Hepatocyte (in vitro differentiated cells): ENCODE measurements at regions not wholly inside any gene's neighbourhood (a gene's known extent, or its start where the extent isn't known, plus 50 kb on each side); places are given as distances from the start of the nearest gene placed in this dataset.
A peak's percentile ranks its signal among the peaks of the same experiment; 100 is the strongest.

Experiments used
- DNase-seq: peaks from one replicate; pipeline ENCODE4 v3.0.0-alpha.2; 2016; ENCODE audit warnings: low spot score
- H2AFZ ChIP-seq: fragments of 200-600 bp; sonication (generic); 2 replicates; pipeline ENCODE4 v1.6.0; 2016; ENCODE audit warnings: antibody characterized with exemption, mild to moderate bottlenecking
- H3K27ac ChIP-seq: fragments of 200-600 bp; sonication (generic); 2 replicates; pipeline ENCODE4 v1.5.1; 2016; ENCODE audit warnings: mild to moderate bottlenecking
- H3K27me3 ChIP-seq: fragments of 200-600 bp; sonication (generic); 2 replicates; pipeline ENCODE4 v1.6.1; 2016
- H3K36me3 ChIP-seq: fragments of 200-600 bp; sonication (generic); replicated peaks from 2 replicates; pipeline ENCODE4 v1.5.1; 2016; ENCODE audit warnings: low read depth; ENCODE audit not compliant: insufficient read depth
- H3K4me1 ChIP-seq: fragments of 200-600 bp; sonication (generic); 2 replicates; pipeline ENCODE4 v1.5.1; 2016; ENCODE audit warnings: mild to moderate bottlenecking, moderate library complexity; ENCODE audit not compliant: insufficient read depth
- H3K4me2 ChIP-seq: fragments of 200-600 bp; sonication (generic); 2 replicates; pipeline ENCODE4 v1.6.0; 2016
- H3K4me3 ChIP-seq: fragments of 200-600 bp; sonication (generic); 2 replicates; pipeline ENCODE4 v1.5.1; 2016; ENCODE audit warnings: mild to moderate bottlenecking
- H3K79me2 ChIP-seq: fragments of 200-600 bp; sonication (generic); 2 replicates; pipeline ENCODE4 v1.6.0; 2017; ENCODE audit warnings: mild to moderate bottlenecking
- H3K9me2 ChIP-seq: fragments of 200-600 bp; sonication (generic); replicated peaks from 2 replicates; pipeline ENCODE4 v1.6.0; 2017; ENCODE audit warnings: mild to moderate bottlenecking; ENCODE audit not compliant: insufficient read depth
- H3K9me3 ChIP-seq: fragments of 200-600 bp; sonication (generic); 2 replicates; pipeline ENCODE4 v1.5.1; 2016; ENCODE audit warnings: low read depth, mild to moderate bottlenecking
- H4K20me1 ChIP-seq: fragments of 200-600 bp; sonication (generic); 2 replicates; pipeline ENCODE4 v1.6.0; 2016; ENCODE audit warnings: mild to moderate bottlenecking; ENCODE audit not compliant: insufficient read depth, poor library complexity, severe bottlenecking
- CTCF ChIP-seq: fragments of 200-600 bp; sonication (generic); IDR thresholded peaks from 2 replicates; pipeline ENCODE4 v1.5.1; 2016; ENCODE audit warnings: antibody characterized with exemption, mild to moderate bottlenecking; ENCODE audit not compliant: poor library complexity
- EZH2 ChIP-seq: fragments of 200-600 bp; sonication (generic); IDR thresholded peaks from 2 replicates; pipeline ENCODE4 v1.6.1; 2016; ENCODE audit warnings: antibody characterized with exemption, mild to moderate bottlenecking, borderline replicate concordance
- EZH2phosphoT487 ChIP-seq: fragments of 200-600 bp; sonication (generic); IDR thresholded peaks from one replicate; pipeline ENCODE4 v1.6.1; 2018; ENCODE audit warnings: antibody characterized with exemption, mild to moderate bottlenecking, low read depth, moderate library complexity; ENCODE audit not compliant: unreplicated experiment, severe bottlenecking
- WGBS: methylation state at CpG from one replicate; pipeline ENCODE4 v1.1.6; 2016; ENCODE audit warnings: low lambda C conversion rate; ENCODE audit errors: missing lambda C conversion rate; 5-methylcytosine and 5-hydroxymethylcytosine counted together

- WGBS = 48% methylated on average over 3 of the region's 3 CpGs
- no peak overlapping the region for H3K4me3 ChIP-seq
Measured at GRCh38 chr5:96142786-96143434, 181.3 kb upstream of the ELL2 start.

DNA sequence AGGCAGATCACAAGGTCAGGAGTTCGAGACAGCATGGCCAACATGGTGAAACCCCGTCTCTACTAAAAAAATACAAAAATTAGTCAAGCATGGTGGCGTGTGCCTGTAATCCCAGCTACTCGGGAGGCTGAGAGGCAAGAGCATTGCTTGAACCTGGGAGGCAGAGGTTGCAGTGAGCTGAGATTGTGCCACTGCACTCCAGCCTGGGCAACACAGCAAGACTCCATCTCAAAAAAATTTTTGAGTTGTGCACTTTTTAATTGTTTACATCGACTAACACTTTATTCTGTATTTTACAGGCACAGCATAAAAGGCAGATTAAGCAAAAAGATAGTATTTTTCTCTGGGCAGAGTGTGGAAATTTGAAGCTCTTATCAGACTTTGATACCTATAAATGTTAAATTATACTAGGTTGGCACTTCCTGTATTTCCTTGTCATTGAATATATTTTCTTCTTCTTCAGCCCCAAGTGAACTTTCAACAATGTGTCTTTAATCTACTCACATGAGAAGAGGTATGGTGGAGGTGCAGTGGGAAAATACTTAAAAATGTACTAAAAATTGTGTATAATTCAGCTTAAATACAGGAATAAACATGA lies 180.6 kb upstream of the ELL2 start:
- Histone ChIP-seq H3K4me2 (peak overlapping the region; percentile 13), H3K9me3 (no peaks in the 10 kb centered on the region), H3K4me3 (no peak overlapping the region), H3K27ac (peak overlapping the region; percentile 37), H3K79me2 (no peaks in the 10 kb centered on the region), H3K4me1 (peaks cover 19% of the 10 kb centered on the region), H4K20me1 (no peaks in the 10 kb centered on the region), H2AFZ (no peak overlapping the region), H3K9me2 (no peaks in the 10 kb centered on the region), H3K27me3 (no peaks in the 10 kb centered on the region), H3K36me3 (no peaks in the 10 kb centered on the region)
- TF ChIP-seq EZH2 = no peak
- TF ChIP-seq CTCF = no peak
- no peak for TF ChIP-seq EZH2phosphoT487
- no peak for DNase-seq
- 88% methylated on average over 5 of the region's 5 CpGs for WGBS

More at GRCh38 chr5:96142786-96143434, 181.3 kb upstream of the ELL2 start:
- Histone ChIP-seq H3K9me2 (no peaks in the 10 kb centered on the region), H3K27ac (peak overlapping the region; percentile 37), H3K36me3 (no peaks in the 10 kb centered on the region), H2AFZ (no peak overlapping the region), H3K4me2 (peak overlapping the region; percentile 13), H3K79me2 (no peaks in the 10 kb centered on the region), H3K4me1 (peaks cover 19% of the 10 kb centered on the region), H3K9me3 (no peaks in the 10 kb centered on the region), H3K27me3 (no peaks in the 10 kb centered on the region), H4K20me1 (no peaks in the 10 kb centered on the region)
- no peak for TF ChIP-seq EZH2phosphoT487
- no peak for TF ChIP-seq CTCF
- no peak for TF ChIP-seq EZH2
- no peak for DNase-seq

DNA sequence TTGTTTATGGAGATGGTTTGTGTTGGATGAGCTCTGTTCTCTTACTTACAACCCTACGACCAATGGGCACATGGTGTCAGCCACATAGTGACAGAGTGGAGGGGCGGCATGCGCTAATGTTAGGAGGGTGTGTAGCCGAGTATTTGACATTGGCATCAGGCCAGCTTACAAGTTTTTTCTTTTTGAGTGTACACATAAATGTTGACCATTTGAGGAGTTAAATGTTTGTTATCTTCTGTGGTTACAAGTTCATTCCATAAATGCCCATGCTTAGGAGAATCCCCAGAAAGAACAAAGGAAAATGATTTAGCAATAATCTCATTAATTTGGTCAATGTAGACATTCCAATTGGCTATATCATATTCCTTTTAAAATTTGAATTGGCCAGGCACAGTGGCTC lies 180.1 kb upstream of the ELL2 start:
- WGBS = 60% methylated on average over 4 of the region's 4 CpGs
- Histone ChIP-seq H3K4me2 (no peak overlapping the region), H3K4me1 (peaks cover 19% of the 10 kb centered on the region), H3K4me3 (no peak overlapping the region), H3K9me2 (no peaks in the 10 kb centered on the region), H3K27me3 (no peaks in the 10 kb centered on the region), H3K27ac (no peak overlapping the region), H4K20me1 (no peaks in the 10 kb centered on the region), H3K9me3 (no peaks in the 10 kb centered on the region), H3K36me3 (no peaks in the 10 kb centered on the region), H3K79me2 (no peaks in the 10 kb centered on the region), H2AFZ (no peak overlapping the region)
- DNase-seq = no peak
- TF ChIP-seq CTCF = no peak
- TF ChIP-seq EZH2 = no peak
- TF ChIP-seq EZH2phosphoT487 = no peak
